GM19025 (cell line): ENCODE measurements at regions not wholly inside any gene's neighbourhood (a gene's known extent, or its start where the extent isn't known, plus 50 kb on each side); places are given as distances from the start of the nearest gene placed in this dataset.

Experiments
- ATAC-seq: cut with Tn5 transposase; IDR thresholded peaks from one replicate; pipeline ENCODE4 v1.9.1; 2021; ENCODE audit warnings: mild to moderate bottlenecking, low read depth, moderate library complexity; ENCODE audit not compliant: unreplicated experiment

DNA sequence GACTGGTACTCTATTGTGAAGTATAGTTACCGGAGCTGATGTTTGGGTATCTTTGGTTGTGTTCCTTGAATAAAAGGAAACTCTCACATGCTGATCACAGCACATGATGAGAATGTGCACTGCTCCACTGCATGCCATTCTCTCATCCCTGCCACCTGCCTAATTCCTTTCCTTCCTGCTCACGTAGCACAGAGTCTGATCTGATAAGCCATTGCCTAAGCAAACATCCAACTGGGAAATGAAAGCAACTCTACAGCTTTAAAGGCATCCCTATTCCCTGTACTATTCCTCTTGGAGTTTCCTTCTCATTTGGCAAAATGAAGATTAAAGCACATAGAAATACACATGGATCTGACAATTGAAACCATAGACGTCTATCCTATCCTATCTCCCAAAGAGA is 359.8 kb downstream of the C3orf38 start:
- no peak for ATAC-seq

DNA sequence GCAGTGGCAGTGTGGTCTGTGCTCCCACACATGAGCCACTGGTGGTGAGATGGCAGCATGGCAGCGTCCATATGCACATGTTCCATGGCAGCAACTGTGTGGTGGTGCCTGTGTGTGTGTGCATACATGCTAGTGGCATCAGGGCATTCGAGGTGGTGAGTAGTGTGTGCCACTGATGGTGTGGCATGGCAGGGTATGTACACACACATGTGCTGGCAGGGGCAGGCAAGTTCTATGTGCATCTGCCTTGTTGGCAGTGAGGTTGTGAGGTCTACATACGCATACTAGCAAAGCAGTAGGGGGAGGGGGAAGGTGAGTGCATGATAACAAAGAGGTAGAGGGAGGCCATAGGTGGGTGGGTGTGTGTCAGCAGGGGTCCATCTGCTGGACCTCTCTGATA is 378.7 kb downstream of the C3orf38 start:
- no peak for ATAC-seq

GRCh38 chr3:88534534-88534933 is 384.8 kb downstream of the C3orf38 start:
- ATAC-seq, result no peak

- ATAC-seq, result no peak
These were observed 385.8 kb downstream of the C3orf38 start for GRCh38 chr3:88535563-88535962.

- ATAC-seq, result no peak
These were observed 393.2 kb downstream of the C3orf38 start for GRCh38 chr3:88542916-88543315.

- ATAC-seq, result no peak
These were observed 422.7 kb downstream of the C3orf38 start for GRCh38 chr3:88572450-88572849.

- ATAC-seq, result no peak
These were observed 423.7 kb downstream of the C3orf38 start for GRCh38 chr3:88573472-88573871.

- no peak for ATAC-seq
These were observed 424.4 kb downstream of the C3orf38 start for GRCh38 chr3:88574146-88574545.

GRCh38 chr3:88584451-88584850 is 434.7 kb downstream of the C3orf38 start:
- ATAC-seq, result no peak

GRCh38 chr3:88586121-88586640 is 436.4 kb downstream of the C3orf38 start:
- no peak for ATAC-seq

DNA sequence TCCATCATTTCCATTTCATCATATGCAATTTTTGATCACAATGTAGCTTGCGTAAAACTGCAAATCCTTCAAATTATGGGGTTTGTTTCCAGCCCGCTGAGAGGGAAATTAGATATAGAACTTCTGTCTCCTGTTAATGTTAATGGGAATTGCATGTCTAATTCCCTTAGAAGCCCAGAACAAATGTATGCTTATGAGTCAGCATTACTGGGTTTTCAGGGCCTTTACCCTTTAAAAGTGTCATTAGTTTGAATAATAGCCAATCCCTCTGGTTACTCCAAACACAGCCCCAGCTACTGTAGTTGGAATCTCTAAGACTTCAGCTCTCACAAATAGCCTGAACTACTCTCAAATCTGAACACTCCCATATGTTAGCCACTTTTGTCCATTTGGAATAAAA is 439.4 kb downstream of the C3orf38 start:
- ATAC-seq, result no peak

GRCh38 chr3:88595026-88595425 is 445.3 kb downstream of the C3orf38 start:
- no peak for ATAC-seq

DNA sequence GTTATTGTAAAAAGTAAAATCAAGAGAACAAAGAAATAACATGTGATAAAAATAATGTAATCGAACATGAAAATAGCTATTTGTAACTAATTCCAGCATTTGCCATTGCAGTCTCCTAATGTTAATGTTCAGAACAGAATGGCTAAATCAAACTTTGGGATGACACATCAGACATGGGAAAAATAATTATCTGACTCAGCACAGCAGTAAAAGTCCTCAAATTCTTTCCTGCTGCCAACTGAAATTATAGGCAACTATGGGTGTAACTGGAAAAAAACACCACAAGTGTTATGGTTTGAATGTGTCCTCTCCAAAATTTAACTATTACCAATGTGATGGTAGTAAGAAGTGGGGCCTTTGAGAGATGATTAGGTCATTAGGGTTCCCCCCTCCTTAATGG is 446.7 kb downstream of the C3orf38 start:
- no peak for ATAC-seq

- ATAC-seq, result no peak
These were observed 461.1 kb downstream of the C3orf38 start for GRCh38 chr3:88610820-88611219.

GRCh38 chr3:88611826-88612326 is 462.1 kb downstream of the C3orf38 start:
- no peak for ATAC-seq

DNA sequence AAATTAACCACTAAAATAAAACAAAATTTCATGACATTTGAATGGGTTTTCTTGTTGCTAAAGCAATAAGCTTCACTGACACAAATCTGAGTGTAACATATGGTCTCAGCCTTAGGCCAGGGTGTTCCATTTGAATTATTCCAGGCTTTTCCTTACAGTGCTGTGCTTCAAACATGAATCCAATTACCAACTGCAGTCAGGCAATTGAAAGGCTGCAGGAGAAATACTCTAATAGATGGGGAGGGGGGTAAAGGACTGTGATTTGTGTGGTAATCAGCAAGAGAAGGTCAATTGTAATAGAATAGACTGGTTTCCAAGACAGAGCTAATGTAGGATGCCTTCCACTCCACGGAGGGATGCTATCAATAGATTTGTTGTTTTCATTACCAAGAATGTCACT is 466.7 kb downstream of the C3orf38 start:
- ATAC-seq, result no peak

GRCh38 chr3:88617283-88617682 is 467.5 kb downstream of the C3orf38 start:
- ATAC-seq, result no peak

GRCh38 chr3:88618021-88618645 is 468.4 kb downstream of the C3orf38 start:
- ATAC-seq, result no peak

GRCh38 chr3:88621586-88621985 is 471.8 kb downstream of the C3orf38 start:
- no peak for ATAC-seq

- no peak for ATAC-seq
These were observed 473.9 kb downstream of the C3orf38 start for GRCh38 chr3:88623709-88624108.

DNA sequence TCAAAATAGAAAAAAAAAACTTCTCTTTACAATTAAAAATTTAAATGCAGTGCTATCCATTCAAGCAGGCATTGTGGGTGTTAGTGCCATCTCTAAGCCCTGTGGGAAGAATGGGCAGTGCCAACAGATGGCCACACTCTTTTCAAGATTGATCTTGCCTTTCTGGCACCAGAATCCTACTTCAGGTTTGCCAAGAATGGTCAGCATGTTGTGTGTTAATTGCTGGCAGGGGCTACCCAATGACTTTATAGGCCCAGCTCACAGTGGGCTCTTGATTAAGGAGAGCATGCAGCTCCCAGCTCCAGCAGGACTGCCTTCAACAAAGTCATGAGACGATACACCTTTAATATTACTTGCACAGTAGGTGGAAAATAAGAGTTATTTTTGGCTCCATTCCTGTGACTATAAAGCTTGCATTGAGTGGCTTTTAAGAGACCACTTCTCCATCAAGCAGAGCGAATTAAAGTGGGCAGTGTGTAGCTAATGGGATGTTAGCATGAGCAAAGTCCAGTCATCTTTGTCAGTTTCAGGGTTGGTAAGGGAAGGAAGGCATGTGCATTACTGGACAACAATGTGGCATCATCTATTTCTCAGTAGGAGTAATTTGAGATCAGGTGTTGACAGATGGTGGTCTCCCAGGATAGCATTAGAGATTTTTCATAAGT is 476.8 kb downstream of the C3orf38 start:
- ATAC-seq, result no peak

DNA sequence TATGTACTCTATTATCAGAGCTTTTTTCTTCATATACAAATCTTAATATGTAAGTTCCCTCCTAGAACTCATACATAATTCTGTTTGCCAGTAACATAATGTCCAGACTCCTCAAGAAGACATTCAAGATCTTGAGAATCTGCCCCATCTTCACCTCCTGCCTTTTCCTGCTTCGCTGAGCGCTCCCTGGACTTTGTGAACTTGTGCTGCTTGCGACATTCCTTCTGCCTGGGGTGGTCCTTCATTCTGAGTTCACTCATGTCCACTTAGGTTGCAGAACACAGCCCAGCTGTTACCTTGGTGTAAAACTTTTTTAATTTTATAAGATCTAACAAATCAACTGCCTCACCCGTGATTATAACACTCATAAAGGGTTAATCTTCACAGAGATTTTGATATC is 478.5 kb upstream of the EPHA3 start:
- ATAC-seq, result no peak
